Prostate gland (tissue), 2 donors: ENCODE measurements at regions not wholly inside any gene's neighbourhood (a gene's known extent, or its start where the extent isn't known, plus 50 kb on each side); places are given as distances from the start of the nearest gene placed in this dataset.
"Not testable (repeated sequence)": the region's sequence is repeated elsewhere in the genome, so short reads cannot be mapped to it uniquely, and the experiment has no call there.

Experiments used
- POLR2A ChIP-seq: fragments of 450-650 bp; IDR thresholded peaks from one replicate; pipeline ENCODE4 v1.6.1; 2016; ENCODE audit warnings: antibody characterized with exemption, mild to moderate bottlenecking
- TF ChIP-seq, protein P1 (sequence below), 4 experiments: fragments of 200-600 bp in 2 of 4; fragments of 450-650 bp in 2 of 4; sonication (generic) in 2 of 4; IDR thresholded peaks; 1 replicate in 3 of 4; 2 replicates in 1 of 4; pipeline ENCODE4 v1.5.1; 2016 to 2019; ENCODE audit warnings: antibody characterized with exemption in 4 of 4, mild to moderate bottlenecking in 2 of 4, moderate library complexity in 2 of 4

DNA sequence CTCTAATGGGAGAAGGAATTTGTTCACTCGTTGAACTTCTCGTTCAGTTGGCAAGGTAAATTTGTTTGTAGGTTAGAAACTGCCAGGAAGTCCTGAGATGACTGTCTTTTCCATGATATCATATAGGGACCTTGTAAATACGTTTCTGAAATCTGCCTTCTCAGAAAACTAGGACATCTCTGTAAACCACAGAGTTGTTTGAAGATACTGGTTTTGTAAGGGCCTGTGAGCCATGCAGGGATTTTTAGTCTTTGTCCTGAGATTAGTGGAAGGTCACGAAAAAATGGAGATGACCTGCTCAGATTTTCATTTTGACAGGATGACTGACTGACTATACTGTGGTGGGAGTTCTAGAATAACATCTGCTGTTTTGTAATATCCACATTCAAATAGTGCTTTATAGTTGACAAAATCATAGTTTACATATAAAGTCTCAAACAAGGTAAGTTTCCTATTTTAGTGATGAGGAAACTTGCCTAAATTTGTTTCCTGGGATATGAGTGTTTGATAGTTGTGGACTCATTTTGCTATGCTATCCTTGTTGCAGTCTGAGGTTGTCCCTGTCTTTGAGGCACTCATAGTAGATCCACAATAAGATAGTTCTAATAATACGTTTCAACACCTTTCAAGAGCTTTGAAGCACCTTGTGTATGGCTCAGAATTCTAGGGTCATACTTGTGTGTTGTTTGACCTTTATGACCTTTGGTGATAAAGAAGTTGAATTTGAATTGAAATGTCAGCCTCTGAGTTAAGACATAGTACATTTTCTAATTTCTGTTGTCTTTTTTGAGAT, 107.3 kb upstream of the PLGLB1 start:
- TF ChIP-seq, protein P1, sequence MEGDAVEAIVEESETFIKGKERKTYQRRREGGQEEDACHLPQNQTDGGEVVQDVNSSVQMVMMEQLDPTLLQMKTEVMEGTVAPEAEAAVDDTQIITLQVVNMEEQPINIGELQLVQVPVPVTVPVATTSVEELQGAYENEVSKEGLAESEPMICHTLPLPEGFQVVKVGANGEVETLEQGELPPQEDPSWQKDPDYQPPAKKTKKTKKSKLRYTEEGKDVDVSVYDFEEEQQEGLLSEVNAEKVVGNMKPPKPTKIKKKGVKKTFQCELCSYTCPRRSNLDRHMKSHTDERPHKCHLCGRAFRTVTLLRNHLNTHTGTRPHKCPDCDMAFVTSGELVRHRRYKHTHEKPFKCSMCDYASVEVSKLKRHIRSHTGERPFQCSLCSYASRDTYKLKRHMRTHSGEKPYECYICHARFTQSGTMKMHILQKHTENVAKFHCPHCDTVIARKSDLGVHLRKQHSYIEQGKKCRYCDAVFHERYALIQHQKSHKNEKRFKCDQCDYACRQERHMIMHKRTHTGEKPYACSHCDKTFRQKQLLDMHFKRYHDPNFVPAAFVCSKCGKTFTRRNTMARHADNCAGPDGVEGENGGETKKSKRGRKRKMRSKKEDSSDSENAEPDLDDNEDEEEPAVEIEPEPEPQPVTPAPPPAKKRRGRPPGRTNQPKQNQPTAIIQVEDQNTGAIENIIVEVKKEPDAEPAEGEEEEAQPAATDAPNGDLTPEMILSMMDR (IDR thresholded peaks at IDR 0.05), result not testable (repeated sequence)
- TF ChIP-seq POLR2A, result not testable (repeated sequence)
